ENCODE measurements at regions not wholly inside any gene's neighbourhood (a gene's known extent, or its start where the extent isn't known, plus 50 kb on each side); places are given as distances from the start of the nearest gene placed in this dataset.

DNA sequence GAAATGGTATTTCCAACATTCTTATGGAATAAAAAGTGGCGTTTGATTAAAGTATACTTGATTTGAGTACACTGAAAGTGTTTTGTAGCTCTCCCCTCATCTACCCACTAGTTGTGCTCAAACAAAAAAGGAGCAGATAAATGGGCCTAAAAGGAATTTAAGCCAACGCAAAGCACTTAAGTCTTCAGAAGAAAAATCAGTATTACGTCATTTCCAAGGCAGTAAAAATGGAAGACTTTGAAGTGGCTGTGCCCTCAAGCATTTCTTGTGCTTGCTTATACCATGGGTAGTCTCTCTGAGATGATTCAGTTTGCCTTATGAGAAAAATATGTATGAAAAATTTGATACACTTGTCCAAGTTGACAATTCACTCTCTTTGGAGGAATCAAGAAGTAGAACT is 279.9 kb upstream of the CD180 start:
- no peak overlapping the region for H3K9ac ChIP-seq (ENCODE audit: extremely low read depth, insufficient read length, low read length)
- no peak overlapping the region for H3T11ph ChIP-seq (ENCODE audit: low read length)
- no peaks in the 10 kb centered on the region for H3K9me3 Mint-ChIP-seq
- H4K8ac ChIP-seq (replicated peaks; ENCODE audit: insufficient read length, low read depth, low read length) = no peak overlapping the region
- no peak overlapping the region for H2BK15ac ChIP-seq (ENCODE audit: low read depth, low read length)
- no peak overlapping the region for H3K14ac ChIP-seq (ENCODE audit: insufficient read depth, low read length)
- WGBS (ENCODE audit: extremely low coverage, insufficient read length, low lambda C conversion rate) = no CpG with 5 or more reads among the region's 3 CpGs
- H3K18ac ChIP-seq (ENCODE audit: insufficient read length, low read depth, low read length) = no peak overlapping the region
- H3K36me3 Mint-ChIP-seq (ENCODE audit: insufficient read depth in 1 of 3, low read depth in 3 of 3) = no peaks in the 10 kb centered on the region
- no peak overlapping the region for H2BK20ac ChIP-seq (ENCODE audit: low read depth, low read length, poor library complexity, severe bottlenecking)
- H4K5ac ChIP-seq (ENCODE audit: insufficient read length, low read depth, low read length) = no peak overlapping the region
- H3K4ac ChIP-seq (ENCODE audit: low read depth, low read length) = no peak overlapping the region
- no peaks in the 10 kb centered on the region for H3K9me3 ChIP-seq (ENCODE audit: control insufficient read depth, low read depth, low read length)
- no peak overlapping the region for H2AK5ac ChIP-seq (ENCODE audit: insufficient read length, low read length)
- no peak overlapping the region for H3K56ac ChIP-seq (ENCODE audit: insufficient read length, low read depth, low read length)
- H2AFZ ChIP-seq (ENCODE audit: low read length) = no peak overlapping the region
- no peaks in the 10 kb centered on the region for H3K27me3 Mint-ChIP-seq (ENCODE audit: low read depth)
- no peaks in the 10 kb centered on the region for H3K4me1 Mint-ChIP-seq
- H3K23ac ChIP-seq (ENCODE audit: insufficient read length, low read depth, low read length) = no peak overlapping the region
- H3K4me3 Mint-ChIP-seq = no peak overlapping the region
- no peak overlapping the region for H3K4me2 ChIP-seq (ENCODE audit: insufficient read depth, insufficient read length, low read length)
- DNase-seq = no peak
- no peaks in the 10 kb centered on the region for H3K4me1 ChIP-seq (ENCODE audit: insufficient read depth, low read length)
- H2BK5ac ChIP-seq (ENCODE audit: insufficient read length, low read length) = no peak overlapping the region
- H3K79me2 ChIP-seq (ENCODE audit: insufficient read depth, low read length) = no peaks in the 10 kb centered on the region
- no peak overlapping the region for H4K91ac ChIP-seq (ENCODE audit: insufficient read length, low read depth, low read length)
- no peaks in the 10 kb centered on the region for H4K20me1 ChIP-seq (ENCODE audit: control insufficient read depth, insufficient read depth, insufficient read length)
- TF ChIP-seq, protein P1, sequence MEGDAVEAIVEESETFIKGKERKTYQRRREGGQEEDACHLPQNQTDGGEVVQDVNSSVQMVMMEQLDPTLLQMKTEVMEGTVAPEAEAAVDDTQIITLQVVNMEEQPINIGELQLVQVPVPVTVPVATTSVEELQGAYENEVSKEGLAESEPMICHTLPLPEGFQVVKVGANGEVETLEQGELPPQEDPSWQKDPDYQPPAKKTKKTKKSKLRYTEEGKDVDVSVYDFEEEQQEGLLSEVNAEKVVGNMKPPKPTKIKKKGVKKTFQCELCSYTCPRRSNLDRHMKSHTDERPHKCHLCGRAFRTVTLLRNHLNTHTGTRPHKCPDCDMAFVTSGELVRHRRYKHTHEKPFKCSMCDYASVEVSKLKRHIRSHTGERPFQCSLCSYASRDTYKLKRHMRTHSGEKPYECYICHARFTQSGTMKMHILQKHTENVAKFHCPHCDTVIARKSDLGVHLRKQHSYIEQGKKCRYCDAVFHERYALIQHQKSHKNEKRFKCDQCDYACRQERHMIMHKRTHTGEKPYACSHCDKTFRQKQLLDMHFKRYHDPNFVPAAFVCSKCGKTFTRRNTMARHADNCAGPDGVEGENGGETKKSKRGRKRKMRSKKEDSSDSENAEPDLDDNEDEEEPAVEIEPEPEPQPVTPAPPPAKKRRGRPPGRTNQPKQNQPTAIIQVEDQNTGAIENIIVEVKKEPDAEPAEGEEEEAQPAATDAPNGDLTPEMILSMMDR (conservative IDR thresholded peaks at IDR 0.05) = no peak
- no peaks in the 10 kb centered on the region for H3K27me3 ChIP-seq (ENCODE audit: insufficient read depth, low read length)
- H2BK12ac ChIP-seq (ENCODE audit: insufficient read length, low read depth, low read length) = no peak overlapping the region
- H3K27ac ChIP-seq (ENCODE audit: insufficient read length, low read depth, low read length) = no peak overlapping the region
- no peaks in the 10 kb centered on the region for H3K23me2 ChIP-seq (ENCODE audit: insufficient read length, low read depth, low read length, poor library complexity, severe bottlenecking)
- H3K27ac Mint-ChIP-seq = no peak overlapping the region
- no peak overlapping the region for H2BK120ac ChIP-seq (ENCODE audit: low read depth, low read length, poor library complexity, severe bottlenecking)
- H3K79me1 ChIP-seq (ENCODE audit: insufficient read depth, low read depth, low read length, poor library complexity, severe bottlenecking) = no peaks in the 10 kb centered on the region
